Small intestine (tissue), 7 donors: ENCODE measurements at regions not wholly inside any gene's neighbourhood (a gene's known extent, or its start where the extent isn't known, plus 50 kb on each side); places are given as distances from the start of the nearest gene placed in this dataset.
A peak's percentile ranks its signal among the peaks of the same experiment; 100 is the strongest.

Experiments
- DNase-seq, 2 donors: peaks; one replicate each; pipeline versions ENCODE4 v3.0.0 to v3.0.0-alpha.2; 2013
- FAIRE-seq: peaks from 2 replicates; lab custom pipeline; 2012; peaks lifted over from hg19 to GRCh38; lab: Jason Lieb, UNC
- H3K27ac ChIP-seq, 3 donors: one replicate each; pipeline ENCODE4 v1.5.1; 2013; ENCODE audit warnings: low read length in 2 of 3, mild to moderate bottlenecking in 2 of 3, control low read depth in 1 of 3, inconsistent platforms in 1 of 3, low read depth in 1 of 3, moderate library complexity in 1 of 3
- H3K27me3 ChIP-seq, 3 donors: one replicate each; pipeline ENCODE4 v1.6.1; 2013; ENCODE audit warnings: low read length in 3 of 3, inconsistent platforms in 1 of 3; ENCODE audit not compliant: control insufficient read depth in 3 of 3, insufficient read depth in 3 of 3
- H3K36me3 ChIP-seq, 3 donors: one replicate each; pipeline ENCODE4 v1.6.1; 2013; ENCODE audit warnings: low read length in 3 of 3, inconsistent platforms in 1 of 3, low read depth in 1 of 3, mild to moderate bottlenecking in 1 of 3, moderate library complexity in 1 of 3; ENCODE audit not compliant: control insufficient read depth in 3 of 3, insufficient read depth in 2 of 3
- H3K4me1 ChIP-seq, 3 donors: one replicate each; pipeline ENCODE4 v1.6.1; 2013; ENCODE audit warnings: low read length in 2 of 3, inconsistent platforms in 1 of 3, low read depth in 1 of 3, mild to moderate bottlenecking in 1 of 3, moderate library complexity in 1 of 3; ENCODE audit not compliant: control insufficient read depth in 3 of 3, insufficient read depth in 2 of 3
- H3K4me3 ChIP-seq, 3 donors: one replicate each; pipeline ENCODE4 v1.5.1; 2013; ENCODE audit warnings: low read length in 3 of 3, control low read depth in 1 of 3, inconsistent platforms in 1 of 3, low read depth in 1 of 3, mild to moderate bottlenecking in 1 of 3, moderate library complexity in 1 of 3
- H3K9me3 ChIP-seq, 2 donors: one replicate each; pipeline ENCODE4 v1.6.1; 2013; ENCODE audit warnings: low read depth in 1 of 2, low read length in 1 of 2; ENCODE audit not compliant: control insufficient read depth in 2 of 2, insufficient read depth in 1 of 2
- WGBS, 3 donors: extraction: QIAGEN DNeasy Blood & Tissue Kit; methylation state at CpG; one replicate each; pipeline ENCODE4 v1.1.7; 2013; 5-methylcytosine and 5-hydroxymethylcytosine counted together
- donor health status: healthy with polysubstance abuse.
- donor health status: control.
- donor health status: control.
- donor health status: Bipolar disorder and iron deficiency.
- donor health status: healthy.

DNA sequence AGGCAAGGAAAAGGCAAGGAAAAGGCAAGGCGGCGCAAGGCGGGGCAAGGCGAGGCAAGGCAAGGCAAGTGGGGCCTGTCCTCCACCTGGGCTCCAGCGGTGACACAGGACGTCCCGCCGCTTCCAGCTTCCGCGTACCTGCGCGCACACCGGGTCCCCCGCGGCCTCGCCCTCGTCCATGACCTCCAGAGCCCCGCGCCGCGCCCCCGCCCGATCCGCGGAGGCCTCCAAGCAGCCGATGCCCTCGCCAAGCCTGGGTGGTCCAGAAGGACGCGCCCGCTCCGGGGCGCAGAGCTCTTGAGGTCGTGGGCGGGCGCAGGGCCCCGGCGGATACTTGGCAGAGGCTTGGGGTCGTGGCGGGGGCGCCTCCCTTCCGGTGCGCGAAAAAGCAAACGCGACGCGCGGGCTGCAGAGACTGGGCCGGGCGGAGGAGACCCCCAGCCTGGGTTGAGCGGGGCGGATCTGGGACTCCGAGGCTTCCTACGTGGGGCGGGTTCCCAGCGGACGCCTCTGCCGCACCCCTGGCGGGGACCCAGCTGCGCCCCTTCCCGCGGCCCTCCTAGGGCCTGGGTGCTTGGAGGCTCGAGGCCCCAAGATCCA lies 60.8 kb upstream of the EIF5 start:
- peaks cover 0 to 8% of the 10 kb centered on the region in 2 donors for H3K9me3 ChIP-seq
- peak overlapping the region in 2 of 3 donors; percentile 64 to 75 for H3K27ac ChIP-seq
- FAIRE-seq, result no peak
- WGBS, 3 donors, result 3 to 7% (median 7%) methylated on average over 56 to 63 of the region's 63 CpGs
- H3K36me3 ChIP-seq, result no peaks in the 10 kb centered on the region
- peaks cover 0 to 48% (median 5%) of the 10 kb centered on the region in 3 donors for H3K27me3 ChIP-seq
- peaks cover 0 to 4% (median 0%) of the 10 kb centered on the region in 3 donors for H3K4me1 ChIP-seq
- H3K4me3 ChIP-seq, result peak overlapping the region in 2 of 3 donors; percentile 34 to 74
- DNase-seq, result peak in 1 of 2 donors; percentile 62

DNA sequence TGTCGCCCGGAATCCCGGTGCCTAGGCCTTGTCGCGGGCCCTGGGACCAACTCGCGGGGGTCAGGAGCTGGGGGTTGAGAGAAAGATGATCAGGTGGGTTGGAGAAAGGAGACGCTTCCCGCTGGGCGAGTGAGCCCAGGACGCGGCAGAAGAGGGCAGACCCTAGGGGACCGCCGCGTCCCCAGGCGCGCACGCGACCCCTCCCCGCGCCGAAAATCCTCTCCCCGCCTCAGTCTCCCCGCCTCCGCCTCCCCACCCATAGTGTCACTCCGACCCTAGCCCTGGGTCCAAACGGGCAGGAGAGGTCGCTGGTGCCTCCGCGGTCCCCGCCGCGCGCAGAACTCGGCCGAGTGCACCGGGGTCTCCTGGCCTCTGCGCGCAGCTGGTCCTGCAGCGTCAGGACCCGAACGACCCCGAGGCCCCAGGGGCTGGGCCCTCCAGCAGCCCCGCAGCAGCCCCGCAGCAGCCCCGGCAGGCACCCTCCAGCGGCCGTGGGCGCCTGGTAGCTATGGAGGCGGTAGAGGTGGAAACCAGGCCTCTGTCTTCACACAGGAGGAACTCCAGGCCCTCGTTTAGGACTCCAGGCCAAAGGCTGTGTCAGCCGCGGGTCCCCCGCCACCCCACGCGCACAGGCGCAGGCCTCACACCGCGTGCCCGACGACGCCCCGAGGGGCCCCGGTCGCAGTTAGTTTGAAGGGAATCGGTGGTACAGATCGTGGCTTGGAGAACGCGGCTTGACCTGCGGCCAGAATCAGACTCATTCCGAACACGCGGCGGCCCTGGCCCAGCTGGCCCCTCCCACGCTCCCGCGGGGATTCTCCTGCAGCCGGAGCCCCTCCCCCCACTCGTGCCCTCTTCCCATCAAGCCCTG lies 60.1 kb upstream of the EIF5 start:
- WGBS, 3 donors, result 18 to 51% (median 38%) methylated on average over 50 to 79 of the region's 79 CpGs
- peak overlapping the region in 2 of 3 donors; percentile 34 to 74 for H3K4me3 ChIP-seq
- peak overlapping the region in 2 of 3 donors; percentile 64 to 75 for H3K27ac ChIP-seq
- peaks cover 0 to 10% of the 10 kb centered on the region in 2 donors for H3K9me3 ChIP-seq
- FAIRE-seq (no peak), DNase-seq (peak in 1 of 2 donors; percentile 67)
- H3K27me3 ChIP-seq, result peaks cover 0 to 53% (median 5%) of the 10 kb centered on the region in 3 donors
- peaks cover 0 to 4% (median 0%) of the 10 kb centered on the region in 3 donors for H3K4me1 ChIP-seq
- no peaks in the 10 kb centered on the region for H3K36me3 ChIP-seq

- peak; percentile 51 for FAIRE-seq
- Histone ChIP-seq H3K4me1 (peaks cover 0 to 4% (median 0%) of the 10 kb centered on the region in 3 donors), H3K27ac (no peak overlapping the region), H3K4me3 (no peak overlapping the region), H3K9me3 (peaks cover 0 to 13% of the 10 kb centered on the region in 2 donors), H3K36me3 (no peaks in the 10 kb centered on the region), H3K27me3 (peaks cover 0 to 61% (median 5%) of the 10 kb centered on the region in 3 donors)
- DNase-seq, result no peak
Measured at GRCh38 chr14:103275000-103275399, 59.0 kb upstream of the EIF5 start.

DNA sequence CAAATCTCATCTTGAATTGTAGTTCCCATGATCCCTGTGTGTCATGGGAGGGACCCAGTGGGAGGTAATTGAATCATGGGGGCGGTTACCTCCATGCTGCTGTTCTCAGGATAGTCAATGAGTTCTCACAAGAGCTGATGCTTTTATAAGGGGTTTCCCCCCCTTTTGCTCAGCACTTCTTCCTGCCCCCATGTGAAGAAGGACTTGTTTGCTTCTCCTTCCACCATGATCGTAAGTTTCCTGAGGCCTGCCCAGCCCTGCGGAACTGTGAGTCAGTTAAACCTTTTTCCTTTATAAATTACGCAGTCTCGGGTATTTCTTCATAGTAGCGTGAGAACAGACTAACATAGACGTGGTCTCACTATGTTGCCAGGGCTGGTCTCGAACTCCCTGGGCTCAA lies 56.1 kb upstream of the EIF5 start:
- Histone ChIP-seq H3K27me3 (peaks cover 0 to 68% (median 5%) of the 10 kb centered on the region in 3 donors), H3K9me3 (peaks cover 0 to 13% of the 10 kb centered on the region in 2 donors), H3K27ac (no peak overlapping the region), H3K4me3 (no peak overlapping the region), H3K36me3 (no peaks in the 10 kb centered on the region), H3K4me1 (peaks cover 0 to 4% (median 0%) of the 10 kb centered on the region in 3 donors)
- DNase-seq (no peak), FAIRE-seq (no peak)
- 89 to 92% (median 91%) methylated on average over 8 of the region's 8 CpGs for WGBS, 3 donors

DNA sequence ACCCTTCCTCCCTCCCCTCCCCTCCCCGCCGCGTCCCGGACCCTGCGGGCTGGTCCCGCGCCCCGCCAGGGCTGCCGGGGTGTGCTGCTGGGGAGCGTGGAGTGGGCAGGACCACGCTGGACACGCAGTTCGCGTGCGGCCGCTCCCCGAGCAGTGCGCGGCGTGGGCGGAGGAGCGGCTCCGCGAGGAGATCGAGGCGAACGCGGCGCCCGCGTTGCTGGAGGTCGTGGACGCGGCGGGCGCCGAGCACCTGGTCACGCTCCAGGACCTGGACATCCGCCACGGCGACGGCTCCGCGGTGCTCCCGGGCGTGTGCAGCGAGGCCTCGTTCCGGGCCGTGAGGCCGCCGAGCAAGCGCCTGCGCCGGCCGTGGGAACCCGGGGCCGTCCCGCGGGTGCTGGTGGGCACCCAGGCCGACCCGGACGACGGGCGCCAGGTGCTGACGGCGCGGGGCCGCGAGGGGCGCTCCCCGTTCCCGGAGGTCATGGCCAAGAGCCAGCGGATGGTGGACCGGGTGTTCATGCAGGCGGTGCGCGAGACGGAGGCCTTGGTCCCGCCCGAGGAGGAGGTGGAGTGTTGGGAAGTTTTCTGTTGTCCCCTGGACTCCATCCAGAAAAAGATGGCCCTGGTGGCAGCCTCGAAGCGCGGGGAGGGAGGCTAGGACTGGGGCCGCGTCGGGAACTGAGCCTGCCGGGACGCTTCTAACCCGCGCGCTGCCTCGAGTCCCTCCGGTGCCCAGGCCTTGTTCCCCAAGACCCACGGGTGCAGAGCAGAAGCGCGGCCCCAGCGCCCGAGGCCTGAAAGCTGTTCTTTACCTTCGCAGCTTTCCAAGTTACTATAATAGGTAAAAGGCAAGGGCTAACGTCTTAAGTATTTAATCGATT lies 54.7 kb upstream of the EIF5 start:
- H3K4me3 ChIP-seq, result peak overlapping the region in 1 of 3 donors; percentile 3
- H3K27me3 ChIP-seq, result peaks cover 0 to 54% (median 1%) of the 10 kb centered on the region in 3 donors
- WGBS, 3 donors, result 13 to 23% (median 21%) methylated on average over 73 to 102 of the region's 102 CpGs
- H3K36me3 ChIP-seq, result no peaks in the 10 kb centered on the region
- H3K9me3 ChIP-seq, result peaks cover 0 to 12% of the 10 kb centered on the region in 2 donors
- H3K27ac ChIP-seq, result peak overlapping the region in 1 of 3 donors; percentile 19
- peak in 1 of 2 donors; percentile 61 for DNase-seq
- H3K4me1 ChIP-seq, result peaks cover 0 to 5% (median 0%) of the 10 kb centered on the region in 3 donors
- FAIRE-seq, result no peak

DNA sequence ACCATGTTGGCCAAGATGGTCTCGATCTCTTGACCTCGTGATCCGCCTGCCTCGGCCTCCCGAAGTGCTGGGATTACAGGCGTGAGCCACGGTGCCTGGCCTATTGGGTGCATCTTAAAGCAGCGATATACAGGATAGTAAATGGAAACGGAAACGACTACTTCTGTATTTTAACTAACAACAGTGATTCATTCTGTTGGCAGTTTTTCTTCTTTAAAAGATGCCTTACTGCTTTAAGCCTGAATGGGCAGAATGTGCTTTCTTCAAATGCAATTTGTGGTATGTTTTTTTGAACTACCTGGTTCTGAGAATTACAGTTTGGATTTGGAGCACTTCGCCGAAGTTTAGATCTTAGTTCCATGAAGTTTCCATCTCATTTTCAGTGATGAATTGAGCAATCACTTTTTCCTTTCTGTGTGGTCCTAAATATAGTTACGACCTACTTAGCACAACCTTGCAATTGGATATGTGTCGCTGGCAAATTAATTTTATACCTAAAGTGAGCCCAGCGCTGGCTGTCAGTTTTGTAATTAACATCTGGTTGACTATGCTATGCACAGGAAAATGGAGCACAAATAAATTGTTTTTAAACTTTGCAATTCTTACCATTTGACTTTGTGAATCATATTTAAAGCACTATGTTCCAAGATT lies 53.6 kb upstream of the EIF5 start:
- 57 to 78% (median 70%) methylated on average over 15 of the region's 15 CpGs for WGBS, 3 donors
- FAIRE-seq (no peak), DNase-seq (no peak)
- H3K4me3 ChIP-seq, result no peak overlapping the region
- H3K36me3 ChIP-seq, result no peaks in the 10 kb centered on the region
- H3K27ac ChIP-seq, result no peak overlapping the region
- H3K4me1 ChIP-seq, result peaks cover 0 to 5% (median 0%) of the 10 kb centered on the region in 3 donors
- H3K9me3 ChIP-seq, result peaks cover 0 to 10% of the 10 kb centered on the region in 2 donors
- H3K27me3 ChIP-seq, result peaks cover 0 to 44% (median 0%) of the 10 kb centered on the region in 3 donors

GRCh38 chr14:103281496-103282231 lies 52.4 kb upstream of the EIF5 start:
- peaks cover 0 to 10% of the 10 kb centered on the region in 2 donors for H3K9me3 ChIP-seq
- FAIRE-seq (no peak), DNase-seq (peak; percentile 58 to 64)
- peak overlapping the region in 1 of 3 donors; percentile 4 for H3K27ac ChIP-seq
- 54 to 63% (median 62%) methylated on average over 11 of the region's 11 CpGs for WGBS, 3 donors
- H3K4me1 ChIP-seq, result peaks cover 0 to 5% (median 0%) of the 10 kb centered on the region in 3 donors
- H3K36me3 ChIP-seq, result no peaks in the 10 kb centered on the region
- H3K4me3 ChIP-seq, result no peak overlapping the region
- H3K27me3 ChIP-seq, result peaks cover 0 to 33% (median 0%) of the 10 kb centered on the region in 3 donors
